Stomach (tissue), 8 donors: ENCODE measurements at regions not wholly inside any gene's neighbourhood (a gene's known extent, or its start where the extent isn't known, plus 50 kb on each side); places are given as distances from the start of the nearest gene placed in this dataset.

Experiments
- DNase-seq, 2 donors: peaks; one replicate each; pipeline versions ENCODE4 v3.0.0 to v3.0.0-alpha.2; 2013 to 2019
- H3K27ac ChIP-seq, 5 donors: fragments of 200-600 bp in 4 of 5; sonication (generic) in 4 of 5; one replicate each; pipeline ENCODE4 v1.5.1; 2013 to 2019; ENCODE audit warnings: mild to moderate bottlenecking in 1 of 5, moderate library complexity in 1 of 5
- H3K27me3 ChIP-seq, 3 donors: fragments of 200-600 bp; sonication (generic); one replicate each; pipeline ENCODE4 v1.5.1; 2017 to 2019; ENCODE audit warnings: mixed run types in 1 of 3
- H3K36me3 ChIP-seq, 4 donors: fragments of 200-600 bp; sonication (generic); 1 replicate in 3 of 4; 2 replicates in 1 of 4; pipeline ENCODE4 v1.5.1; 2016 to 2019
- H3K4me1 ChIP-seq, 4 donors: fragments of 200-600 bp; sonication (generic); one replicate each; pipeline ENCODE4 v1.5.1; 2016 to 2019
- H3K4me3 ChIP-seq, 4 donors: fragments of 200-600 bp; sonication (generic) in 3 of 4; one replicate each; pipeline ENCODE4 v1.5.1; 2016 to 2019; ENCODE audit warnings: mild to moderate bottlenecking in 1 of 4
- H3K9me3 ChIP-seq, 4 donors: fragments of 200-600 bp; sonication (generic); one replicate each; pipeline ENCODE4 v1.5.1; 2016 to 2019
- EP300 ChIP-seq: sonication (generic); formaldehyde crosslinking; IDR thresholded peaks from one replicate; pipeline ENCODE4 v1.6.1; 2017; ENCODE audit warnings: antibody characterized with exemption
- POLR2A ChIP-seq, 4 donors: fragments of 450-650 bp; IDR thresholded peaks; one replicate each; pipeline ENCODE4 v1.6.1; 2016; ENCODE audit warnings: antibody characterized with exemption in 4 of 4, control low read depth in 2 of 4, mild to moderate bottlenecking in 1 of 4, moderate library complexity in 1 of 4
- POLR2AphosphoS5 ChIP-seq, 3 donors: sonication (generic); formaldehyde crosslinking; IDR thresholded peaks; one replicate each; pipeline ENCODE4 v1.6.1; 2016; ENCODE audit warnings: antibody characterized with exemption in 3 of 3
- WGBS, 5 donors: extraction: QIAGEN DNeasy Blood & Tissue Kit in 3 of 5; methylation state at CpG; one replicate each; pipeline versions ENCODE4 v1.1.5 to v1.1.7; 2013 to 2018; 5-methylcytosine and 5-hydroxymethylcytosine counted together
- intact Hi-C: fragments of 100-400 bp; cut with DNase I; formaldehyde crosslinking; loops from one replicate; pipeline ENCODE4 v1.15.1; 2023; ENCODE audit warnings: low total_unique reads
- TF ChIP-seq, protein P1 (sequence below), 7 experiments: fragments of 450-650 bp in 4 of 7; fragments of 200-600 bp in 3 of 7; sonication (generic) in 3 of 7; IDR thresholded peaks; one replicate each; pipeline ENCODE4 v1.5.1; 2016 to 2019; ENCODE audit warnings: antibody characterized with exemption in 7 of 7, control low read depth in 2 of 7, mild to moderate bottlenecking in 1 of 7
- donor health status: healthy with polysubstance abuse.
- donor health status: Bipolar disorder and iron deficiency.
- donor health status: healthy.

- TF ChIP-seq EP300 = no peak
- TF ChIP-seq, protein P1, sequence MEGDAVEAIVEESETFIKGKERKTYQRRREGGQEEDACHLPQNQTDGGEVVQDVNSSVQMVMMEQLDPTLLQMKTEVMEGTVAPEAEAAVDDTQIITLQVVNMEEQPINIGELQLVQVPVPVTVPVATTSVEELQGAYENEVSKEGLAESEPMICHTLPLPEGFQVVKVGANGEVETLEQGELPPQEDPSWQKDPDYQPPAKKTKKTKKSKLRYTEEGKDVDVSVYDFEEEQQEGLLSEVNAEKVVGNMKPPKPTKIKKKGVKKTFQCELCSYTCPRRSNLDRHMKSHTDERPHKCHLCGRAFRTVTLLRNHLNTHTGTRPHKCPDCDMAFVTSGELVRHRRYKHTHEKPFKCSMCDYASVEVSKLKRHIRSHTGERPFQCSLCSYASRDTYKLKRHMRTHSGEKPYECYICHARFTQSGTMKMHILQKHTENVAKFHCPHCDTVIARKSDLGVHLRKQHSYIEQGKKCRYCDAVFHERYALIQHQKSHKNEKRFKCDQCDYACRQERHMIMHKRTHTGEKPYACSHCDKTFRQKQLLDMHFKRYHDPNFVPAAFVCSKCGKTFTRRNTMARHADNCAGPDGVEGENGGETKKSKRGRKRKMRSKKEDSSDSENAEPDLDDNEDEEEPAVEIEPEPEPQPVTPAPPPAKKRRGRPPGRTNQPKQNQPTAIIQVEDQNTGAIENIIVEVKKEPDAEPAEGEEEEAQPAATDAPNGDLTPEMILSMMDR (IDR thresholded peaks at IDR 0.05) = no peak
- no peak for TF ChIP-seq POLR2AphosphoS5 (IDR thresholded peaks at IDR 0.05)
- no peak for TF ChIP-seq POLR2A (IDR thresholded peaks at IDR 0.05)
- Histone ChIP-seq H3K27me3 (no peaks in the 10 kb centered on the region), H3K9me3 (peaks cover 0 to 8% (median 0%) of the 10 kb centered on the region in 4 donors), H3K27ac (no peak overlapping the region), H3K4me1 (no peaks in the 10 kb centered on the region), H3K36me3 (no peaks in the 10 kb centered on the region), H3K4me3 (no peak overlapping the region)
- intact Hi-C loops = no loop called here
- no peak for DNase-seq
- 66 to 84% (median 76%) methylated on average over 2 of the region's 2 CpGs for whole genome bisulfite sequencing, 5 donors
Observed at GRCh38 chr4:14091966-14092365, 464.4 kb upstream of the BOD1L1 start.

DNA sequence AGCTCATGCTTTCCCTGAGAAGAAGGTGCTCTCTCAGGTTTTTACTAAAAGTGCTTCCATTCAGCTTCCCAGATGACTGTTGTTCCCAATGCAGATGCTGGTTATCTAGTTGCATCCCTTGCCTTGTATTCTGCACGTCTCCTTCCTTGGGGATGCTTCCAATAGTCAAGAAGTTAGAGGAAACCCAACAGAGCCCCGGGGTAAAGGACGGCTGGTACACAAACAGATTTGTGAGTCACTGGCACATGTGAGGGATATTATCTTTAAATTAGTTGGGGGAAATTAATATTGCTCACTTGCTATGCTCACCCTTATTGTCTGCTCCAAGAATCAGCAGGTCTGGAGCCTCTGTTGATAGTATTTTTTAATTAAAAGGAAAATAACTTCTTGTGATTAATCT lies 465.2 kb upstream of the BOD1L1 start:
- 86 to 90% (median 87%) methylated on average over 3 of the region's 3 CpGs for WGBS, 5 donors
- intact Hi-C loops = no loop called here
- H3K4me3 ChIP-seq = no peak overlapping the region
- no peaks in the 10 kb centered on the region for H3K27me3 ChIP-seq
- TF ChIP-seq POLR2A (IDR thresholded peaks at IDR 0.05) (no peak), EP300 (no peak), POLR2AphosphoS5 (IDR thresholded peaks at IDR 0.05) (no peak)
- TF ChIP-seq, protein P1 (IDR thresholded peaks at IDR 0.05) = no peak
- H3K9me3 ChIP-seq = peaks cover 0 to 8% (median 0%) of the 10 kb centered on the region in 4 donors
- H3K36me3 ChIP-seq = no peaks in the 10 kb centered on the region
- no peak for DNase-seq
- H3K27ac ChIP-seq = no peak overlapping the region
- H3K4me1 ChIP-seq = no peaks in the 10 kb centered on the region

DNA sequence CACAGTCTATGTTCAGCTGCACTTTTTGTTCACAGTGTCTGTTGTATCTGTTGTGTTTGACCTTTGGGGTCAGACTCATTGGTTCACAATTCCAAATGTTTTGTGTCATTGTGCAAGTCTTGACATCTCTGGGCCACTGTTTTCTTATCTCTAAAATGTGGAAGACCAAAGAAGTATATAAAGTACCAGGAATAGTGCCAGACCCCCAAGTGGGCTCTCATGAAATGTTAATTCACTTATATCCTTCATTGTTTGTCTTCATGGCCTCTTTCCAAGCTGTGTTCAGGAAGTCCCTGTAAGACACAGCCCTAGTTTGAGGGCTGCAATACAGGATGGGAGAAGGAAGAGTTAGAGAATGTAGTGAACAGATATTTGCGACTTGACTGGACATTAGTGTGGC lies 468.3 kb upstream of the BOD1L1 start:
- Histone ChIP-seq H3K4me1 (no peaks in the 10 kb centered on the region), H3K27ac (no peak overlapping the region), H3K27me3 (no peaks in the 10 kb centered on the region), H3K4me3 (no peak overlapping the region), H3K36me3 (no peaks in the 10 kb centered on the region), H3K9me3 (peaks cover 0 to 7% (median 0%) of the 10 kb centered on the region in 4 donors)
- intact Hi-C loops = no loop called here
- no peak for DNase-seq
- no peak for TF ChIP-seq POLR2AphosphoS5 (IDR thresholded peaks at IDR 0.05)
- TF ChIP-seq POLR2A (IDR thresholded peaks at IDR 0.05) = no peak
- TF ChIP-seq, protein P1 (IDR thresholded peaks at IDR 0.05) = no peak
- TF ChIP-seq EP300 = no peak
- WGBS, 5 donors = 69 to 92% (median 84%) methylated on average over 1 of the region's 1 CpG

DNA sequence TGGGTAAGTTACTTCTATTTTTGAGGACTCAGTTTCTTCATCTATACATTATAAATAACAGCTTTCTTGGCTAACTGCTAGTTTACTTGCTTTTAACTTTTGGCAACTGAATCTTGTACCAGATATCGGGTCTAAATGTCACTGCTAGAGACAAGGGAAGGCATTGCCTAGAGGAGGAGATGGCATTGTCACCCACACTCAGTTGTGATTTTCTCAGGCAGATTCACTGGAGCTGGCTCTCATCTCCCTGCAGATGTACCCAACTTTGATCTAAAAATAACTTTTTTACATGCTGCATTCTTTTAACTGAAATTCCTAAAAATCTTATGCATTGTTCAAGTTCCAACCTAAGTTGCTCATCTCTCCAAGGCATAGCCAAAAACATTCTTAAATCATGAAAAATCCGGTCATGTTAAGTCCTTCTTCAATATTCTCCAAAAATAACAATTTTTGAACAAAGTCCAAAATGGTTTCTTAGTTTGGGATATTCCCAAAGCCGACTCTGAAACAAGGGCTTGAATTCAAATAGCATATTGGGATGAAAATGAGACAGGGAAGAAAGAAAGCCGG lies 469.0 kb upstream of the BOD1L1 start:
- TF ChIP-seq, protein P1 (IDR thresholded peaks at IDR 0.05) = no peak
- TF ChIP-seq EP300 = no peak
- 84 to 91% (median 86%) methylated on average over 4 of the region's 4 CpGs for WGBS, 5 donors
- Histone ChIP-seq H3K27me3 (no peaks in the 10 kb centered on the region), H3K9me3 (peaks cover 0 to under 1% (median 0%) of the 10 kb centered on the region in 4 donors), H3K4me1 (no peaks in the 10 kb centered on the region), H3K4me3 (no peak overlapping the region), H3K27ac (no peak overlapping the region), H3K36me3 (no peaks in the 10 kb centered on the region)
- intact Hi-C loops = no loop called here
- no peak for DNase-seq
